ENCODE measurements at regions not wholly inside any gene's neighbourhood (a gene's known extent, or its start where the extent isn't known, plus 50 kb on each side); places are given as distances from the start of the nearest gene placed in this dataset.
A peak's percentile ranks its signal among the peaks of the same experiment; 100 is the strongest.

DNA sequence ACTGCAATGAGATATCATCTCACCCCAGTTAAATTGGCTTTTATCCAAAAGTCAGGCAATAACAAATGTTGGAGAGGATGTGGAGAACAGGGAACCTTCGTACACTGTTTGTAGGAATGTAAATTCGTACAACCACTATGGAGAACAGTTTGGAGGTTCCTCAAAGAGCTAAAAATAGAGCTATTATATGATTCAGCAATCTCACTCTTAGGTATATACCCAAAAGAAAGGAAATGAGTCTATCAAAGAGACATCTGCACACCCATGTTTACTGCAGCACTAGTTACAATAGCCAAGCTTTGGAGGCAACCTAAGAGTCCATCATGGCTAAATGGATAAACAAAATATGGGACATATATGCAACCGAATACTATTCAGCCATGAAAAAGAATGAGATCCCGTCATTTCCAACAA lies 68.0 kb upstream of the HES1 start:
- Histone ChIP-seq H3K27ac (no peak overlapping the region), H3K36me3 (no peaks in the 10 kb centered on the region), H3K27me3 (peaks cover 0 to 17% (median 0%) of the 10 kb centered on the region in 3 donors), H3K4me1 (peaks cover 19 to 34% (median 28%) of the 10 kb centered on the region in 4 donors), H3K4me3 (no peak overlapping the region), H3K9me3 (no peaks in the 10 kb centered on the region)
- 54 to 78% (median 61%) methylated on average over 3 to 4 of the region's 4 CpGs for WGBS, 5 donors
- TF ChIP-seq POLR2A (IDR thresholded peaks at IDR 0.05), result no peak
- TF ChIP-seq, protein P1, sequence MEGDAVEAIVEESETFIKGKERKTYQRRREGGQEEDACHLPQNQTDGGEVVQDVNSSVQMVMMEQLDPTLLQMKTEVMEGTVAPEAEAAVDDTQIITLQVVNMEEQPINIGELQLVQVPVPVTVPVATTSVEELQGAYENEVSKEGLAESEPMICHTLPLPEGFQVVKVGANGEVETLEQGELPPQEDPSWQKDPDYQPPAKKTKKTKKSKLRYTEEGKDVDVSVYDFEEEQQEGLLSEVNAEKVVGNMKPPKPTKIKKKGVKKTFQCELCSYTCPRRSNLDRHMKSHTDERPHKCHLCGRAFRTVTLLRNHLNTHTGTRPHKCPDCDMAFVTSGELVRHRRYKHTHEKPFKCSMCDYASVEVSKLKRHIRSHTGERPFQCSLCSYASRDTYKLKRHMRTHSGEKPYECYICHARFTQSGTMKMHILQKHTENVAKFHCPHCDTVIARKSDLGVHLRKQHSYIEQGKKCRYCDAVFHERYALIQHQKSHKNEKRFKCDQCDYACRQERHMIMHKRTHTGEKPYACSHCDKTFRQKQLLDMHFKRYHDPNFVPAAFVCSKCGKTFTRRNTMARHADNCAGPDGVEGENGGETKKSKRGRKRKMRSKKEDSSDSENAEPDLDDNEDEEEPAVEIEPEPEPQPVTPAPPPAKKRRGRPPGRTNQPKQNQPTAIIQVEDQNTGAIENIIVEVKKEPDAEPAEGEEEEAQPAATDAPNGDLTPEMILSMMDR (IDR thresholded peaks at IDR 0.05), result no peak
- no peak for TF ChIP-seq EP300 (IDR thresholded peaks at IDR 0.05)
- TF ChIP-seq POLR2AphosphoS5 (IDR thresholded peaks at IDR 0.05), result no peak
- no peak for DNase-seq
- intact Hi-C loops (cut with DNase I; ENCODE audit: low total_unique reads), result no loop called here

DNA sequence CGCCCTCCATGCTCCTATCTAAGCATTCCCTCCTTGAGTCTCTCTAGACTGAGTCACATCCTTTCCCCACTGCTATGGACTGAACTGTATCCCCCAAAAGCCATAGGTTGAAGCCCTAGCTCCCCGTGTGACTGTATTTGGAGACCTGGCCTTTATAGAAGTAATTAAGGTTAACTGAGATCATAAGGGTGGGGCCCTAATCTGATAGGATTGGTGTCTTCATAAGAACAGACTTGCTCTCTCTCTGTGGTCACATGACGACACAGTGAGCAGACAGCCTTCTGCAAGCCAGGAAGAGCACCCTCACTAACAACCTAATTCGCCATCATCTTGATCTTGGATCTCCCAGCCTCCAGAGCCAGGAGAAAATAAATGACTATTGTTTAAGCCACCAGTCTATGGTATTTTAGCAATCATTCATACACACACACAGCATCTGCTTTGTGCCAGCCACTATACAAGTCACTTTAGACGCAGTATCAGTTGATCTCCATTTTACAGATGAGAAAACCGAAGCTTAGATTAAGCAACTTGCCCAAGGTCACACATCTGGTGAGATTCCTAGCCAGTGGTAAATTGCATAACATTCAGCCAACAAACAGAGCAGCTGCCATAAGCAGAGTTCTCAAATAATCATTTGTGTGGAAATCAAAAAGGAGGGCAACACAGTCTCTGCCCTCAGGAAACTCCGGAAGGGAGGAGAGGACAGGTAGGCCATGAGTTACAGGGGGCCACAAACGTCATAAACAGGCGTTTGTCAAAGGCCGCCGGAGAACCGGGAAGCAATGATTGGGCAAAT lies 66.3 kb upstream of the HES1 start:
- no peak for TF ChIP-seq EP300 (IDR thresholded peaks at IDR 0.05)
- TF ChIP-seq, protein P1 (IDR thresholded peaks at IDR 0.05), result no peak
- no peak for TF ChIP-seq POLR2A (IDR thresholded peaks at IDR 0.05)
- no peak for TF ChIP-seq POLR2AphosphoS5 (IDR thresholded peaks at IDR 0.05)
- H3K27me3 ChIP-seq, result peaks cover 0 to 17% (median 0%) of the 10 kb centered on the region in 3 donors
- intact Hi-C loops (cut with DNase I; ENCODE audit: low total_unique reads), result no loop called here
- H3K4me3 ChIP-seq, result no peak overlapping the region
- 87 to 90% (median 87%) methylated on average over 12 of the region's 12 CpGs for WGBS, 5 donors
- peak overlapping the region; percentile 87 to 93 (median 88) for H3K27ac ChIP-seq
- DNase-seq, result no peak
- no peaks in the 10 kb centered on the region for H3K9me3 ChIP-seq
- no peaks in the 10 kb centered on the region for H3K36me3 ChIP-seq
- H3K4me1 ChIP-seq, result peaks cover 19 to 34% (median 28%) of the 10 kb centered on the region in 4 donors

DNA sequence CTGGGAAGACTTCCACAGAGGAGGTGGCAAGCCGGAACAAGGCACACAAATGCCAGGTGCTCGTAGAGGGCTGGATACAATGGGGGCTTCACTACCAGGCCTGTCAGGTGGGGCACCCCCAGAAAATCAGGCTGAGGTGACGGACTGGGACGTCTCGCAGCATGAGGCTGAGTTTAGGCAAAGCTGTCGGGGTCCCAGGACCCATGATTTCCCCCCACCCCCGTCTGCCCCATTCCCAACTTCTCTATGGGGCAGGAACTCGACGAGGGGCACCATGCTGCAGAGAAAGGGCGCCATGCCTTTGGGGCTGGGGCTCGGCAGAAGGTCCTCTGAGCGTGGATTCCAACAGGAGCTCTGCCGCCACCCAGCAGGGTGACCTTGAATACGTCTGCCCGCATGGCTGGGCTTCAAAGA lies 65.7 kb upstream of the HES1 start:
- no peaks in the 10 kb centered on the region for H3K36me3 ChIP-seq
- H3K27me3 ChIP-seq, result peaks cover 0 to 17% (median 0%) of the 10 kb centered on the region in 3 donors
- H3K4me3 ChIP-seq, result peak overlapping the region; percentile 44 to 51 (median 50)
- intact Hi-C loops (cut with DNase I; ENCODE audit: low total_unique reads), result no loop called here
- 63 to 70% (median 68%) methylated on average over 13 to 15 of the region's 15 CpGs for WGBS, 5 donors
- peak overlapping the region; percentile 87 to 93 (median 88) for H3K27ac ChIP-seq
- no peak for TF ChIP-seq EP300 (IDR thresholded peaks at IDR 0.05)
- TF ChIP-seq, protein P1 (IDR thresholded peaks at IDR 0.05), result no peak
- TF ChIP-seq POLR2A (IDR thresholded peaks at IDR 0.05), result no peak
- TF ChIP-seq POLR2AphosphoS5 (IDR thresholded peaks at IDR 0.05), result no peak
- DNase-seq, result no peak
- no peaks in the 10 kb centered on the region for H3K9me3 ChIP-seq
- H3K4me1 ChIP-seq, result peaks cover 22 to 36% (median 31%) of the 10 kb centered on the region in 4 donors

DNA sequence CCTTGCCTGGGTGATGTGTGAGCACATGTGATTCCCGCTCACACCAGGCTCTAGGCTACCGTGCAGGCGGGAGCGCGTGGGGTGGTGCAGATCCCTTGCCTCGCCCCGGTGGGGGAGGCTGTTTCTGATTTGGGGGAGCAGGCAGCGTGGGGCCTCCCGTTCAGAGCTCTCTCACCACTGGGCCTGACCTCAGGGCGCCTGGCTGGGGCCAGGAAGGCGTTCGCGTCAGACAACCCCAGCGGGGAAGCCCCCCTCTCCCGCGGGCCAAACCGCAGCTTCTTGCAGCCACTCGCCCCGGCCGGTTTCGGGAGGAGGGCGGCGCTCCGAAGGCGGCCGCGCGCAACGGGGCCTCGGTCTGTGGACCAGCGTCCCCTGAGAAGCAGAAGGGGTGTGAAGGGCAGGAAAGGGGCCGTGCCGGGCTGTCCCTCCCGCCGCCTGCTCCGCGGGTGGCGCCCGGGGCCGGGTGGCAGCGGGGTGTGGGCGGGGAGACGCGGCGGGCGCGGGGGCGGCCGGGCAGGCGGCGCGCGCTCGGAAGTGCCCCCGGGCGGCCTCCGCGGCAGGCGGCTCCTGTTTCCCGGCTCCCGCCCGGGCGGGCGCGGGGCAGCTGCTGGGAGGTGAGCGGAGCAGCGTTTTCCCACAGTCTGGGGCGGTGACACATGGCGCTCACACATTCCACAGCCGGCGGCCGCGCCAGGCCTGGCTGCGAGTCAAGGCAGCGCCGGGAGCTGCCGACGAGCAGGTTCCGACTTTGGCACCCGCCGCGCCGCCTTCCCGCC lies 65.1 kb upstream of the HES1 start:
- H3K27me3 ChIP-seq, result peaks cover 0 to 17% (median 0%) of the 10 kb centered on the region in 3 donors
- peak overlapping the region; percentile 44 to 51 (median 50) for H3K4me3 ChIP-seq
- intact Hi-C loops (cut with DNase I; ENCODE audit: low total_unique reads), result no loop called here
- no peaks in the 10 kb centered on the region for H3K36me3 ChIP-seq
- peaks cover 25 to 42% (median 35%) of the 10 kb centered on the region in 4 donors for H3K4me1 ChIP-seq
- 0 to 1% (median 0%) methylated on average over 22 to 82 of the region's 84 CpGs for WGBS, 5 donors
- DNase-seq, result peak; percentile 93 to 95
- H3K27ac ChIP-seq, result peak overlapping the region; percentile 87 to 93 (median 88)
- TF ChIP-seq POLR2AphosphoS5 (IDR thresholded peaks at IDR 0.05) (peak; percentile 46 to 84 (median 67)), POLR2A (IDR thresholded peaks at IDR 0.05) (no peak), EP300 (IDR thresholded peaks at IDR 0.05) (no peak)
- TF ChIP-seq, protein P1 (IDR thresholded peaks at IDR 0.05), result no peak
- no peaks in the 10 kb centered on the region for H3K9me3 ChIP-seq

Data from stomach (tissue), 8 donors.